AG09319 (cell line): ENCODE measurements at regions not wholly inside any gene's neighbourhood (a gene's known extent, or its start where the extent isn't known, plus 50 kb on each side); places are given as distances from the start of the nearest gene placed in this dataset.

Experiments
- DNase-seq: peaks from one replicate; pipeline ENCODE4 v3.0.0-alpha.2; 2010; ENCODE audit warnings: low read depth; ENCODE audit errors: extremely low read depth
- TF ChIP-seq, protein P1 (sequence below): IDR thresholded peaks from 2 replicates; pipeline ENCODE4 v1.5.1; 2011; ENCODE audit warnings: low read depth, mild to moderate bottlenecking, inconsistent platforms, low read length, moderate library complexity

GRCh38 chr10:7007600-7008190, 403.1 kb downstream of the SFMBT2 start:
- no peak for DNase-seq
- TF ChIP-seq, protein P1, sequence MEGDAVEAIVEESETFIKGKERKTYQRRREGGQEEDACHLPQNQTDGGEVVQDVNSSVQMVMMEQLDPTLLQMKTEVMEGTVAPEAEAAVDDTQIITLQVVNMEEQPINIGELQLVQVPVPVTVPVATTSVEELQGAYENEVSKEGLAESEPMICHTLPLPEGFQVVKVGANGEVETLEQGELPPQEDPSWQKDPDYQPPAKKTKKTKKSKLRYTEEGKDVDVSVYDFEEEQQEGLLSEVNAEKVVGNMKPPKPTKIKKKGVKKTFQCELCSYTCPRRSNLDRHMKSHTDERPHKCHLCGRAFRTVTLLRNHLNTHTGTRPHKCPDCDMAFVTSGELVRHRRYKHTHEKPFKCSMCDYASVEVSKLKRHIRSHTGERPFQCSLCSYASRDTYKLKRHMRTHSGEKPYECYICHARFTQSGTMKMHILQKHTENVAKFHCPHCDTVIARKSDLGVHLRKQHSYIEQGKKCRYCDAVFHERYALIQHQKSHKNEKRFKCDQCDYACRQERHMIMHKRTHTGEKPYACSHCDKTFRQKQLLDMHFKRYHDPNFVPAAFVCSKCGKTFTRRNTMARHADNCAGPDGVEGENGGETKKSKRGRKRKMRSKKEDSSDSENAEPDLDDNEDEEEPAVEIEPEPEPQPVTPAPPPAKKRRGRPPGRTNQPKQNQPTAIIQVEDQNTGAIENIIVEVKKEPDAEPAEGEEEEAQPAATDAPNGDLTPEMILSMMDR, result no peak

GRCh38 chr10:7006566-7006965, 404.3 kb downstream of the SFMBT2 start:
- TF ChIP-seq, protein P1, result no peak

GRCh38 chr10:7003831-7004395, 406.9 kb downstream of the SFMBT2 start:
- no peak for DNase-seq
- TF ChIP-seq, protein P1, result no peak

More at GRCh38 chr10:7006566-7006965, 404.3 kb downstream of the SFMBT2 start:
- no peak for DNase-seq

DNA sequence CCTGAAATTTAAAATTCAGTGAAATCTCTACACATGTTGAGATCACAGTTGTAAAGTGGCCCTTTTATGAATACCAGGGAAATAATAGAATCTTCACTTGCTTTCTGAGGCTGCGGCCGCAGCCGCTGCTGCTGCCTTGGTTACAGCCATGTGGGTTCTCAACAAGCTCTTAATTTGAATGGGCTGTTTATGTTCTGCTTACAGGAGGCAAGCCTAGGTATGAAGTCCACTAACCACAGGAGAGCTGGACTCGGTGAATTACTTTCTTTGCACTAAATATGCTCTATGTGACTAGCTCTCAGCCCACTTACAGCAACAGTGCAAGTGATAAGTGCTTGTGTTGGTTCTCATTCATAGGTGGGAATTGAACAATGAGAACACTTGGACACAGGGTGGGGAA, 410.8 kb downstream of the SFMBT2 start:
- no peak for DNase-seq
- TF ChIP-seq, protein P1, result no peak

DNA sequence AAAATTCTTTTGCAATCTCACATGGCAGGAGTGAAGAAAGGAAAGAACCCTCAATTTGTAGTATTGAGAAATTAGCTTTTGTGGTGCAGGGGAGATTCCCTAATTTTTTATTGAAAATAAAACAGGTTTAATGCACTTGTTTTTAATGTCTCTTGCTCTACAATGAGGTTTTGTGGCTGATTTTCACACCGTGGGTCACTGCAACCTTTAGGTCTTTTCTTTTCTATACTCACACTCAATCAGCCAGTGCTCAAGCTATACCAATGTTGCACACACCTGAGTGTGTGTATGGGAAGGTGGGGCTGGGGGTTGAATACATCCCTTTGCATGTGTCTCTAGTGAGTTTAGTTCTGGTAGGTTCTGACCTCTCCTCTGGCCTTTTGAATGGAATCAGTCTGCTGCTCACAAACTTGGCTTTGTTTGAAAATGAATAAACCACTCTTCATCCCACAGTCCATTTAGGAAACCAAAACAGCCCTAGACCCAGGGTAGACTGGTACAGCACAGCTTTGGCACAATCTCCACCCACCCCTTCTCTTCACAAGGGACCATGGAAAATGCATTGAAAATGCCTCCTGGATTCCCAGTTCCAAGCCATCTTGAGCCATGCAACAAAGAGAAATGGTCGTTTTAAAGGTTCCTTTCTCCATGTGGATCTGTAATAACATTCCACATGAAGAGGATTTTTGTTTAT, 411.5 kb downstream of the SFMBT2 start:
- TF ChIP-seq, protein P1, result no peak
- DNase-seq, result no peak

DNA sequence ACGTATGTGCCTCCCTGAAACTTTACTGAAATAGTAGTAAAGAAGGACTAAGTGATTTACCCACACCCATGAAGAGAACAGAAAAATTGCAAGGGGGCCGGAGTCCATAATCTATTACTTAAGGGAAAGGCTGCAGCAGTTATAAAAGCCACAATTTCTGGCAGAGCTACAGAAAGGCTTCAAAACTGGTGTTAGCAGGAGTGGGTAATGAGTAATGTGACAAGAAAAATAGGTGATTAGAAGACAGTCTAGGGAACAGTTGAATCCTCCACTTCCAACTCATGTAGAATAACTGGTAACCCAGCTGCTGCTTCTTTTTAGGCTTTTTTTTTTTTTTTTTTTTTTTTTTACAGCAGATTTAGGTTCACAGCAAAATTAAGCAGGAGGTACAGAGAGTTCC, 413.3 kb downstream of the SFMBT2 start:
- TF ChIP-seq, protein P1, result no peak
- DNase-seq, result no peak

- DNase-seq, result no peak
- TF ChIP-seq, protein P1, result no peak
Measured at GRCh38 chr10:6996431-6996830, 414.4 kb downstream of the SFMBT2 start.
